CD4-positive, alpha-beta T cell treated with Interleukin-15 for 4 hours (primary cell): ENCODE measurements at regions not wholly inside any gene's neighbourhood (a gene's known extent, or its start where the extent isn't known, plus 50 kb on each side); places are given as distances from the start of the nearest gene placed in this dataset.

Source experiments
- DNase-seq: peaks from one replicate; pipeline ENCODE4 v3.0.0-alpha.2; 2020; ENCODE audit warnings: low spot score

GRCh38 chr17:55584055-55584685, 72.9 kb upstream of the SMIM36 start:
- no peak for DNase-seq

GRCh38 chr17:55582897-55583296, 71.6 kb upstream of the SMIM36 start:
- no peak for DNase-seq

DNA sequence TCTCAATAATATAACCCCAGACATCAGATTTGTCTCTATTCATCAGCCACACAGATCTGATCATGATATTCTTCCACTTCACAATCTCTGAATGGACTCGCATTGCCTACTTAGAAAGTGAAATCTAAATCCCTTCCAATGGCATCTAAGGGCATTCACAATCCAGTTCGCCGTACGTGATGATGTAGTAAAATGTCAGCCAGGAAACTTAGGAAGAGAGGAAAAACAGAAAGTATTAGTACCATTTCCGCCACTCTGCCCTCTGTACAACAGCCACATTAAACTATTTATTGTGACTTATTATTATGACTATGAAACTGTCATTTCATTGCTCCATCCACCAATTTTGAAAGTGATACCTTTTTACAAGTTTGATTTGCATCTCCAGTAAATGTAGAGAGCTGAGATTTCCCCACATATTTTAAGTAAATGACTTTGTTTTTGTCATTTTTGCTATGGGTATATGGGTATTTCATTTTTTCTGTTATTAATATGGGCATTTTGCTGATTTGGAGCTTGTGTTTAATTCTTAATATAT, 69.4 kb upstream of the SMIM36 start:
- DNase-seq: no peak

GRCh38 chr17:55577687-55578086, 66.4 kb upstream of the SMIM36 start:
- DNase-seq: peak; percentile 31

GRCh38 chr17:55576996-55577586, 65.8 kb upstream of the SMIM36 start:
- DNase-seq: peak; percentile 36

GRCh38 chr17:55576237-55576995, 65.2 kb upstream of the SMIM36 start:
- DNase-seq: no peak

- no peak for DNase-seq
Measured at GRCh38 chr17:55575058-55575636, 63.9 kb upstream of the SMIM36 start.

- DNase-seq: no peak
Measured at GRCh38 chr17:55572599-55572998, 61.3 kb upstream of the SMIM36 start.

DNA sequence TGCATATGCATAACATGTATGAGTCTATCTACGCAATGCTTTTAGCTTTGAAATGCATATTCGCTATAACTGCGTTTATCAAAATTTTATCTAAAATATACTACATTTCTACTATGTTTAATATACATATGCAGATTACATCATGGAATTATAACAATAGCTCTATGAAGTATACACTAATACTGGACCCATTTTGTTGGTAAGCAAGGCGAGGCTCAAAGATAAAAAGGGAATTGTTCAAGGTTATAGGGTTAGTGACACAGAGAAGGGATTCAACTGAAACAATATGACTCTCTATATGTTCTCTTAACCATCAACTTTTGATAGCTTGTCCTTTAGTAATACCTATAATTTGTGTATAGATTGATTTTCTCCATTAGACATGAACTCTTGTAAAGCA, 60.9 kb upstream of the SMIM36 start:
- no peak for DNase-seq

DNA sequence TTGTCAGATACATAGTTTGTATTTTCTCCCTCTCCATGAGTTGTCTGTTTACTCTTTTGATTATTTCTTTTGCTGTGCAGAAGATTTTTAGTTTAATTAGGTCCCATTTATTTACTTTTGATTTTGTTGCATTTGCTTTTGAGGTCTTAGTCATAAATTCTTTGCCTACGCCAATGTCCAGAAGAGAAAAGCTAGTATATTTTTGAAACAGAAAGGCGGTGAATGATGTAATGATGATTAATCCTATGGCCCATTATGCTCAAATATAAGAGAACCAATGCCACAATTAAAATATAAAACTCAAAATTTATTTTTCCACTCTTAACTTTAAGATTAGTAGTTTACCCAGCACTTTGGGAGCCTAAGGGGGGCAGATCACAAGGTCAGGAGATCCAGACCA, 59.8 kb upstream of the SMIM36 start:
- no peak for DNase-seq

DNA sequence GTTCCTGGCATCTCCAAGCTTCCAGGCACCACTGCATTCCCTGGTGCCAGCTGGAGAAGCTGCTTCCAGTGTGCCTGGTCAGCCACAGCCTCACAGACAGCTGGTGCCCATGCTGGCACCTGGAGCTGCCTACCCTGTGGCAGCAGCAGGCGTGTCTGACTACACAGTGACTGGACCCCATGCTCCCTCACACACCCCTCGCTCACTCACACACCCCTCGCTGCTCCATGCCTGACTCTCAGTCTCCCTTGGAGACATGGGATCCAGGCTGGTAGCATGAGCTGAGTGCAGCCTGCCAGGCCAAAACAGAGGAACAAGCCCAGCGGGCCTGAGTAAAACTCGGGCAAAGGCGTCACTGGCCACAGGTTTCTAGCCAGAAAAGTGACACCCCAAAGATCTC, 59.1 kb upstream of the SMIM36 start:
- DNase-seq: no peak

DNA sequence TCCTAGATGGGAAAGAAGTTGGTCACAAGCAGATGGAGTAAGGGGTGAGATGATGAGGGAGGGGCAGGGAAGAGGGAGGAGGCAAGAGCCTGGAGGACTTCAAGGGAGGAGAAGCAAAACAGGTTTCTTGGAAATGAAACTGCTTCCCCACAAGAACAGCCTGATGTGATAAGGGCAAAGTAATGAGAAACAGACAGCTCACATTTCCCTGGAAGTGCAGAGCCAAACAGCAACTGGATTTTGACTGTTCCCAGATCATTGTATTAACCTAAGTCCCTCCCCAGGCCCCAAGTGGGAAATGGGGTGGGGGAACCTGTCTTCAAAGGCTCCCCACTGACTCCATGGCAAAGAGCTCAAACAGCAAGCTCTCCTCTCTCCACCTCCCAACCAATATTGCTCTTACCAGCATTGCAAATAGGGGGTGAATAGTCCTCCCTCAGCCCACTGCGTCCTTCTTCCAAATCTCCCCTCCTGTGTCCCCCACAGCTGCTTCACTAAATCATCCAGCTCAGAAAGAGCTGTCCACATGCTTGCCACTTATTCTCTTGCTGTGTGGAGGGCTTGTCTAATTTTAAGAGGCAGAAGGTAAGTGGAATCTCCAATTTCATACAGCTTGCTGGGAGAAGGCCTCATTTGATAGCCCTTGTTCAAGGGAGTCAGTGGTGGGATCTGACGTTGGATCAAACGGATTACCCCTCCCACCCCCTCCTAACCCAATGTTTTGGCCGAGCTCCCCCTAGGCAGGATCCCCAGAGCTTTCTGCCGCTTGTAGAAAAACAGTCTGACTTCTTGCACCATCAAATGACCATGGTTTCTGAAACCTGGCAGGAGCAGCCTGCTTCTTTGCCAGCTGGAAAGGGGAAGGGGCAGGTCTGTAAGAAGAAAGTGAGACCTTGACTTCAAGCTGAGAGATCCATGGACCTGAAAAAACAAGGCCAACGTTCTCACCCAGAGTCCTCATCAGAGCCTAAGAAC, 56.3 kb upstream of the SMIM36 start:
- DNase-seq: no peak

- no peak for DNase-seq
Measured at GRCh38 chr17:55564081-55564480, 52.8 kb upstream of the SMIM36 start.

GRCh38 chr17:55563363-55563762, 52.1 kb upstream of the SMIM36 start:
- no peak for DNase-seq

DNA sequence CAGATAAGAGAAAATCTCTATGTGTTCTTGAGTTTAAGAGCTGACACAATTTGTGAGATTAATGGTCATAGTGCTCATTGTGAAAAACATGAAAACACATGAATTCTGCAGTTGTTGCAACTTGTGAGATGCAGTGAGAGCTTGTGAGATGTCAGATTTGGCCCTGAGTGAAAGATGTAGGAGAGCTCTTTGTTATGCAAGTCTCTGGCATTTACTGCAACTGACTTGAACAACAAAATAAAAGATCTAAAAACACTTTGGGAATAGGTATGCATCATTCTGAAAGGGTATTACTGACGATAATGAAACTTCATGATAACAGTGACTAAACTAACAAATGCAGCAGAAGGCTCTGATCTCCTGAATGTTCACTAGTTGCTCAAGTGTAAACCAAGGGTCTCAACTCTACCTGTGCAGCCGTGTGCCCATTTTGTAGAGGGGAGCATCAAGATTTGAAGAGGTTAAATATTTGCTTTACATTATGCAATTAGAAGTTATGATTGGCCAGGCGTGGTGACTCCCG, 50.8 kb upstream of the SMIM36 start:
- no peak for DNase-seq

GRCh38 chr17:55561316-55561972, 50.2 kb upstream of the SMIM36 start:
- DNase-seq: no peak
